HFFc6 (cell line): ENCODE measurements at regions not wholly inside any gene's neighbourhood (a gene's known extent, or its start where the extent isn't known, plus 50 kb on each side); places are given as distances from the start of the nearest gene placed in this dataset.

Experiments
- DNase-seq: peaks from one replicate; pipeline ENCODE4 v3.0.0-alpha.2; 2018
- H3K27ac Mint-ChIP-seq: 2 replicates; pipeline ENCODE4 v1.8.0; 2020; ENCODE audit warnings: mild to moderate bottlenecking, mixed read lengths
- H3K27me3 Mint-ChIP-seq: 2 replicates; pipeline ENCODE4 v1.8.0; 2021; ENCODE audit warnings: mild to moderate bottlenecking, moderate library complexity, mixed read lengths; ENCODE audit not compliant: insufficient read depth
- H3K36me3 Mint-ChIP-seq: 2 replicates; pipeline ENCODE4 v1.8.0; 2021; ENCODE audit warnings: low read depth, mixed read lengths
- H3K4me1 Mint-ChIP-seq: 2 replicates; pipeline ENCODE4 v1.8.0; 2020; ENCODE audit warnings: low read depth, mixed read lengths
- H3K4me3 Mint-ChIP-seq: 2 replicates; pipeline ENCODE4 v1.8.0; 2020; ENCODE audit warnings: mild to moderate bottlenecking, moderate library complexity, mixed read lengths
- H3K9me3 Mint-ChIP-seq: 2 replicates; pipeline ENCODE4 v1.8.0; 2020; ENCODE audit warnings: mild to moderate bottlenecking, mixed read lengths
- TF ChIP-seq, protein P1 (sequence below): fragments of 200-600 bp; sonication (generic); IDR thresholded peaks from 2 replicates; pipeline ENCODE4 v1.5.0; 2021; ENCODE audit warnings: antibody characterized with exemption, mild to moderate bottlenecking

DNA sequence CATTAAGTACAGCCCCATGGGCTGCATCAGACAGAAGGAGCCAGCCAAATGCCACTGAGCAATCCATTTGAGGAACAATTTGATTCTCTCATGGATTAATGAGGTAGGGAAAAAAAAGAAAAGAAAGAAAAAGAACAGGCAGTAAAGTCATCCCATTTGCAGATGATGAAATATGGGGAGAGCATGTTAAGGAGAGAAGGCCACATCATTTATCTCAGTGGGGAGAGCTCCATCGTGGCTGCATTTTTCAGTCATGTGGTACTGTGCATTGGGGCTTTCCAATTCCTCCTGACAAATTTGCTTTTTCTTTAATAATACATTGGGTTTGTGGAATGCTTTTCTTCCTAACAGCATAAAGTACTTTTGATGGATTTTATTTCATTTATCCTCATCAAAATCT is 375.2 kb upstream of the TLE4 start:
- peaks cover 49% of the 10 kb centered on the region for H3K4me1 Mint-ChIP-seq
- no peaks in the 10 kb centered on the region for H3K27me3 Mint-ChIP-seq
- TF ChIP-seq, protein P1, sequence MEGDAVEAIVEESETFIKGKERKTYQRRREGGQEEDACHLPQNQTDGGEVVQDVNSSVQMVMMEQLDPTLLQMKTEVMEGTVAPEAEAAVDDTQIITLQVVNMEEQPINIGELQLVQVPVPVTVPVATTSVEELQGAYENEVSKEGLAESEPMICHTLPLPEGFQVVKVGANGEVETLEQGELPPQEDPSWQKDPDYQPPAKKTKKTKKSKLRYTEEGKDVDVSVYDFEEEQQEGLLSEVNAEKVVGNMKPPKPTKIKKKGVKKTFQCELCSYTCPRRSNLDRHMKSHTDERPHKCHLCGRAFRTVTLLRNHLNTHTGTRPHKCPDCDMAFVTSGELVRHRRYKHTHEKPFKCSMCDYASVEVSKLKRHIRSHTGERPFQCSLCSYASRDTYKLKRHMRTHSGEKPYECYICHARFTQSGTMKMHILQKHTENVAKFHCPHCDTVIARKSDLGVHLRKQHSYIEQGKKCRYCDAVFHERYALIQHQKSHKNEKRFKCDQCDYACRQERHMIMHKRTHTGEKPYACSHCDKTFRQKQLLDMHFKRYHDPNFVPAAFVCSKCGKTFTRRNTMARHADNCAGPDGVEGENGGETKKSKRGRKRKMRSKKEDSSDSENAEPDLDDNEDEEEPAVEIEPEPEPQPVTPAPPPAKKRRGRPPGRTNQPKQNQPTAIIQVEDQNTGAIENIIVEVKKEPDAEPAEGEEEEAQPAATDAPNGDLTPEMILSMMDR = no peak
- H3K36me3 Mint-ChIP-seq = no peaks in the 10 kb centered on the region; the same call in 1 of the 2 replicates
- H3K4me3 Mint-ChIP-seq = no peak overlapping the region
- no peak for DNase-seq
- H3K9me3 Mint-ChIP-seq = no peaks in the 10 kb centered on the region
- H3K27ac Mint-ChIP-seq = no peak overlapping the region

DNA sequence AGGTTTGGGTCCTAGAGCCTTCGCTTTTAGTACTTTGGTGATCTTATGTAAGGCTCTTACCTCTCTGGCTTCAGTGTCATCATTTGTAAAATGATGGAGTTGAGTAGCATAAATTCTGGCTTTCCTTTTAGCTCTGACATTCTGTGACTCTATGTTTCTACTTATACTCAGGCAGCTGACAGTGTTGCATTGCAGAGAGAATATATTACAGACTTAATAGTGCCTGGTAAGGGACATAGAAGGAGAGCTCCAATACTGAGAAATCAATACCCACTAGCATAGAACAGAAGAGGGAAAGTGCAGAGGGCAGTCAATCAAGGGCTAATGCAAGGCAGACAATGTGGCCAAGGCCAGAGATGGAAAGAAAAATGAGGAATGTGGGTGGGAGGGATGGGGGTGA is 371.4 kb upstream of the TLE4 start:
- H3K36me3 Mint-ChIP-seq = no peaks in the 10 kb centered on the region
- H3K4me3 Mint-ChIP-seq = no peak overlapping the region
- TF ChIP-seq, protein P1 = no peak
- H3K4me1 Mint-ChIP-seq = peaks cover 31% of the 10 kb centered on the region
- H3K27ac Mint-ChIP-seq = no peak overlapping the region
- no peak for DNase-seq
- H3K27me3 Mint-ChIP-seq = no peaks in the 10 kb centered on the region
- H3K9me3 Mint-ChIP-seq = no peaks in the 10 kb centered on the region

DNA sequence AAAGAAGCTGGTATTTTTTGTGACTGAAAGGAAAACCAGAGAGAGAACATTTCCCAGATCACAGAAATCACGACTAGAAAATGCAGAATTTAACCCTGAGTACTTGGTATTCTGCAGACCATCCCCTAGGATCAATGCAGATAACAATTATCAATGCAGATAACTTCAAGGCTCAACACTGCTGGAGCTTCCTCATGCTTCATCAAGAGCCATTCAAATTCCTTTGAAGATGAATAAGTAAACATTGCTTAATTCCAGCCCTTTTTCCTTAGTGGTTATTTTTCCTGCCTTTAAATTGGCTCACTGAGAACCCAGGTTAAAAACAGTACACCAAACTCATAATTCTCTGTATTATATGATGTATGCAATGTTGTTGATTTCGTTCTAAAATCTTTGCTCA is 370.1 kb upstream of the TLE4 start:
- no peak for DNase-seq
- no peaks in the 10 kb centered on the region for H3K36me3 Mint-ChIP-seq
- no peak overlapping the region for H3K4me3 Mint-ChIP-seq
- H3K4me1 Mint-ChIP-seq = peaks cover 18% of the 10 kb centered on the region
- H3K27ac Mint-ChIP-seq = no peak overlapping the region
- H3K27me3 Mint-ChIP-seq = no peaks in the 10 kb centered on the region
- TF ChIP-seq, protein P1 = no peak
- no peaks in the 10 kb centered on the region for H3K9me3 Mint-ChIP-seq

DNA sequence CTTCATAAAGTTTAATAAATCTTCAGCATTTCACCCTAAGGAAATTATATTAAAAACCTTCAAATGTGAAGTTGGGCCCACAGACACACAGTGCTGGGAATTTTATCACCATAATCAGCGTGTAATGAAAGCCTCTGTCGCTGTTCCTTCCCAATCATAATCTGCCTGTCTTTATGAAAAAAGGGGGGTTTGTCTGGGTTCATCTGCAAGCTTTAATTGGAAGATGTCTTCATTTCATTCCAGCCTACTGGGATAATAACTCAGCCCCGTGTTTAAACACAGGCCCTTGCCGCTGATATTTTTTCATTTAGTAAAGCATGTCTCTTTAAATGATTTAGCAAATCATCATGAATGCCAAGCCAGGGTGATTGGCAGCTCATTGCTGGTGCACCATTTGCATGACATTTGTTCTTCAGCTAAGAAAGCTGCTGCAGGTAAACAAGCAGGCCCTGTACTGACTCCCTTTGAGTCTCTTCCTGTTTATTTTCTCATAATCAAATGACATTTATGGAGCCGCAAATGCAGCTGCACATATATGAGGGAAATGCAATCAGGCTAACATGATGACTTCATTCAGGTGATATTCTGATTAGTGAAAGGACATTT is 362.9 kb upstream of the TLE4 start:
- H3K36me3 Mint-ChIP-seq = no peaks in the 10 kb centered on the region
- TF ChIP-seq, protein P1 = no peak
- no peaks in the 10 kb centered on the region for H3K9me3 Mint-ChIP-seq
- no peak overlapping the region for H3K4me3 Mint-ChIP-seq
- no peak for DNase-seq
- H3K27me3 Mint-ChIP-seq = no peaks in the 10 kb centered on the region
- no peak overlapping the region for H3K27ac Mint-ChIP-seq
- H3K4me1 Mint-ChIP-seq = peaks cover 22% of the 10 kb centered on the region

DNA sequence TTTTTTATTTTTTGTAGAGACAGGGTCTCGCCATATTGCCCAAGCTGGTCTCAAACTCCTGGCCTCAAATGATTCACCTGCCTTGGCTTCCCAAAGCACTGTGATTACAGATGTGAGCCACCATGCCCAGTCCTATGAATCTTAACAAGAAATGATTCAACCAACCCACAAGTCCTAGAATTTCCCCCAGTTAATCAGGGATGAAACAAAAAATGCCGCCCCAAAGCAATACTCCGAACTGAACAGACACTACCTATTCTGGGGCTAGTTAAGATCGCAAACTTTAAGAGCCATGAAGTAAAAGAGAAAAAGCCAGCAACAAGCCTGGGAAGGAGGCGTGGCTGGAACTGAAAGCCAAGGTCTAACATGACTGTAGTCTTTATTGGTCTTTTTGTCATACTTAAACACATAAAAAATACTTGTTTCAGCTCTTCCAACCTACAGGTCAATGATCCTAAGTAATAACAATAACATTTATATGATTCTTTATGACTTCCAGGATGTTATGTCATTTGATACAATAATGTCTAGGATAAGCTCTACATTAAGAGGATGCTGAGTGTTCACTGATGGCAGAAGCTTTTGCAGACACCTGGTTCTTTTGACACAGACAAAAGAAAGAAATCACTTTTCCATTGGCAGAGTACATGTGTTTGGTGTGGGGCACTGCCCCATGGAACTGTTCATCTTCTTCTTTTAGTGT is 361.1 kb upstream of the TLE4 start:
- H3K27ac Mint-ChIP-seq = no peak overlapping the region
- no peaks in the 10 kb centered on the region for H3K36me3 Mint-ChIP-seq
- peaks cover 36% of the 10 kb centered on the region for H3K4me1 Mint-ChIP-seq
- TF ChIP-seq, protein P1 = no peak
- H3K27me3 Mint-ChIP-seq = no peaks in the 10 kb centered on the region
- H3K9me3 Mint-ChIP-seq = no peaks in the 10 kb centered on the region
- no peak for DNase-seq
- H3K4me3 Mint-ChIP-seq = no peak overlapping the region
